GM12878 (cell line): ENCODE measurements at regions not wholly inside any gene's neighbourhood (a gene's known extent, or its start where the extent isn't known, plus 50 kb on each side); places are given as distances from the start of the nearest gene placed in this dataset.

Experiments
- ATAC-seq: fragments of 200-7000 bp; cut with Tn5 transposase; 3 replicates; pipeline ENCODE4 v1.9.1; 2020; ENCODE audit warnings: mild to moderate bottlenecking, moderate library complexity
- BruUV-seq: library from RNA; stranded (reverse); fragments of 400-500 nt; replicated peaks from 2 replicates; lab custom pipeline; 2021; lab: Mats Ljungman, UMichigan
- CTCF ChIA-PET: fragments of 300-600 bp; sonication (Branson Sonifier 250); formaldehyde crosslinking; extraction: SDS; loops from one replicate; lab custom pipeline; 2021; ENCODE audit warnings: inconsistent platforms; lab: Yijun Ruan, JAX
- POLR2A ChIA-PET: fragments of 350-600 bp; formaldehyde crosslinking; extraction: SDS; loops from one replicate; lab custom pipeline; 2021; ENCODE audit warnings: inconsistent platforms; lab: Charles Lee
- RAD21 ChIA-PET: fragments of 300-600 bp; sonication (Branson Sonifier 250); formaldehyde crosslinking; loops from one replicate; lab custom pipeline; 2023; ENCODE audit warnings: antibody characterized with exemption; ENCODE audit not compliant: unreplicated experiment; lab: Charles Lee
- SMC1A ChIA-PET: fragments of 300-600 bp; sonication (Branson Sonifier 250); formaldehyde crosslinking; loops from one replicate; lab custom pipeline; 2023; ENCODE audit not compliant: unreplicated experiment, uncharacterized antibody; lab: Charles Lee
- DNase-seq: peaks from one replicate; pipeline ENCODE4 v3.0.0-alpha.2; 2011; ENCODE audit warnings: low read depth, low spot score
- FAIRE-seq: peaks from 3 replicates; lab custom pipeline; 2011; peaks lifted over from hg19 to GRCh38; lab: Jason Lieb, UNC
- H2AFZ ChIP-seq: 2 replicates; pipeline ENCODE4 v1.6.0; 2011; ENCODE audit warnings: low read depth, low read length, control low read depth; ENCODE audit not compliant: control insufficient read depth
- H3K27ac ChIP-seq: 2 replicates; pipeline ENCODE4 v1.5.1; 2011; ENCODE audit warnings: control low read depth; ENCODE audit not compliant: control insufficient read depth, insufficient read depth
- H3K27me3 ChIP-seq, 2 experiments: replicated peaks in 1 of 2; 2 replicates each; pipeline versions ENCODE4 v1.6.0 to v1.6.1; 2011; ENCODE audit warnings: low read length in 1 of 2; ENCODE audit not compliant: control insufficient read depth in 2 of 2, insufficient read depth in 2 of 2
- H3K36me3 ChIP-seq, 2 experiments: 2 replicates each; pipeline ENCODE4 v1.5.1; 2011; ENCODE audit warnings: low read length in 1 of 2; ENCODE audit not compliant: control insufficient read depth in 2 of 2, insufficient read depth in 2 of 2
- H3K4me1 ChIP-seq: 2 replicates; pipeline ENCODE4 v1.6.1; 2011; ENCODE audit warnings: mild to moderate bottlenecking, low read length, moderate library complexity, mixed read lengths; ENCODE audit not compliant: control insufficient read depth, insufficient read depth
- H3K4me2 ChIP-seq: 2 replicates; pipeline ENCODE4 v1.6.0; 2011; ENCODE audit warnings: control low read depth; ENCODE audit not compliant: control insufficient read depth, insufficient read depth
- H3K4me3 ChIP-seq: fragments of 200-600 bp; sonication (generic); 2 replicates; pipeline ENCODE4 v1.5.1; 2016
- H3K79me2 ChIP-seq: 2 replicates; pipeline ENCODE4 v1.6.0; 2011; ENCODE audit warnings: low read length; ENCODE audit not compliant: control insufficient read depth, insufficient read depth
- H3K9ac ChIP-seq: 2 replicates; pipeline ENCODE4 v1.8.0; 2011; ENCODE audit warnings: low read length, control low read depth, mixed read lengths; ENCODE audit not compliant: control insufficient read depth, insufficient read depth
- H3K9me3 ChIP-seq: replicated peaks from 3 replicates; pipeline ENCODE4 v1.5.1; 2011; ENCODE audit warnings: mild to moderate bottlenecking, low read length; ENCODE audit not compliant: control insufficient read depth, insufficient read depth
- H4K20me1 ChIP-seq: 2 replicates; pipeline ENCODE4 v1.6.0; 2011; ENCODE audit not compliant: control insufficient read depth, insufficient read depth
- ASH2L ChIP-seq: fragments of 300-600, 200-600 bp; sonication (generic); IDR thresholded peaks from 2 replicates; pipeline ENCODE4 v1.6.1; 2017; ENCODE audit warnings: low read depth, mild to moderate bottlenecking, borderline replicate concordance
- BACH1 ChIP-seq: fragments of 450-650 bp; IDR thresholded peaks from 2 replicates; pipeline ENCODE4 v1.6.1; 2017; ENCODE audit warnings: mild to moderate bottlenecking, borderline replicate concordance
- CBX5 ChIP-seq: sonication (generic); IDR thresholded peaks from 2 replicates; pipeline ENCODE4 v1.6.1; 2016; ENCODE audit warnings: low read depth, moderate library complexity, mild to moderate bottlenecking, inconsistent platforms
- CHD4 ChIP-seq: fragments of 200-600 bp; sonication (generic); IDR thresholded peaks from 2 replicates; pipeline ENCODE4 v1.6.1; 2016; ENCODE audit warnings: mild to moderate bottlenecking
- CREB1 ChIP-seq: IDR thresholded peaks from 2 replicates; pipeline ENCODE4 v1.6.1; 2012; ENCODE audit warnings: low read depth, mild to moderate bottlenecking, inconsistent platforms
- E2F8 ChIP-seq: fragments of 450-650 bp; IDR thresholded peaks from 2 replicates; pipeline ENCODE4 v1.6.1; 2018; ENCODE audit warnings: mild to moderate bottlenecking, low read depth, moderate library complexity; ENCODE audit not compliant: partially characterized antibody
- GABPA ChIP-seq: IDR thresholded peaks from 2 replicates; pipeline ENCODE4 v1.6.1; 2014; ENCODE audit warnings: antibody characterized with exemption, low read depth, mild to moderate bottlenecking, inconsistent platforms
- IKZF1 ChIP-seq: fragments of 450-650 bp; conservative IDR thresholded peaks from 2 replicates; pipeline ENCODE4 v1.6.1; 2017; ENCODE audit warnings: antibody characterized with exemption, mild to moderate bottlenecking
- LARP7 ChIP-seq: fragments of 450-650 bp; IDR thresholded peaks from 2 replicates; pipeline ENCODE4 v1.6.1; 2017; ENCODE audit warnings: mild to moderate bottlenecking
- MEF2A ChIP-seq: IDR thresholded peaks from 2 replicates; pipeline ENCODE4 v1.6.1; 2011; ENCODE audit warnings: low read depth, mild to moderate bottlenecking, low read length, moderate library complexity; ENCODE audit not compliant: insufficient read depth
- NR2C2 ChIP-seq: IDR thresholded peaks from 2 replicates; pipeline ENCODE4 v1.6.1; 2011; ENCODE audit warnings: borderline replicate concordance, low read depth; ENCODE audit not compliant: control insufficient read depth, insufficient read length
- PBX3 ChIP-seq: IDR thresholded peaks from 2 replicates; pipeline ENCODE4 v1.6.1; 2011; ENCODE audit warnings: mild to moderate bottlenecking, low read depth, low read length, moderate library complexity; ENCODE audit not compliant: insufficient replicate concordance
- PRDM15 ChIP-seq: fragments of 450-650 bp; formaldehyde crosslinking; IDR thresholded peaks from 2 replicates; pipeline ENCODE4 v1.4.0; 2020; ENCODE audit warnings: mild to moderate bottlenecking, moderate library complexity
- RB1 ChIP-seq: fragments of 450-650 bp; formaldehyde crosslinking; IDR thresholded peaks from 2 replicates; pipeline ENCODE4 v1.6.1; 2017; ENCODE audit warnings: mild to moderate bottlenecking, borderline replicate concordance
- RFX5 ChIP-seq: IDR thresholded peaks from 2 replicates; pipeline ENCODE4 v1.6.1; 2011; ENCODE audit warnings: low read depth, low read length, improper control_type of control experiment
- SUZ12 ChIP-seq: fragments of 200-600 bp; sonication (generic); IDR thresholded peaks from one replicate; pipeline ENCODE4 v1.6.1; 2018; ENCODE audit warnings: antibody characterized with exemption, mild to moderate bottlenecking; ENCODE audit not compliant: unreplicated experiment
- TAF1 ChIP-seq: IDR thresholded peaks from 2 replicates; pipeline ENCODE4 v1.6.1; 2011; ENCODE audit warnings: mild to moderate bottlenecking, low read depth, low read length, borderline replicate concordance
- ZZZ3 ChIP-seq: IDR thresholded peaks from 2 replicates; pipeline ENCODE4 v1.6.1; 2011; ENCODE audit warnings: low read depth; ENCODE audit not compliant: control insufficient read depth, insufficient read length
- WGBS: methylation state at CpG from one replicate; pipeline ENCODE4 v1.1.6; 2016; ENCODE audit warnings: low lambda C conversion rate; ENCODE audit not compliant: insufficient replicate concordance, insufficient coverage; ENCODE audit errors: missing lambda C conversion rate; 5-methylcytosine and 5-hydroxymethylcytosine counted together
- in situ Hi-C: fragments of 300-500 bp; cut with MboI; formaldehyde crosslinking; loops from 9 replicates; pipeline ENCODE4 v1.14.3; 2018; ENCODE audit warnings: mixed read lengths
- intact Hi-C: fragments of 100-400 bp; cut with micrococcal nuclease; formaldehyde crosslinking; loops from one replicate; pipeline ENCODE4 v1.14.2; 2022; ENCODE audit not compliant: unreplicated experiment

- 1% methylated on average over 3 of the region's 3 CpGs for WGBS
- Histone ChIP-seq H3K27ac (no peak overlapping the region), H2AFZ (no peak overlapping the region), H4K20me1 (no peaks in the 10 kb centered on the region), H3K36me3 (no peaks in the 10 kb centered on the region), H3K9ac (no peak overlapping the region), H3K79me2 (no peaks in the 10 kb centered on the region), H3K27me3 (no peaks in the 10 kb centered on the region), H3K9me3 (no peaks in the 10 kb centered on the region), H3K4me1 (no peaks in the 10 kb centered on the region), H3K4me2 (no peak overlapping the region), H3K4me3 (no peak overlapping the region)
- intact Hi-C loops (no loop called here), in situ Hi-C loops (no loop called here)
- no TSS peak for BruUV-seq
- POLR2A ChIA-PET, result no interaction called here
- CTCF ChIA-PET, result no interaction called here
- DNase-seq (no peak), FAIRE-seq (no peak), ATAC-seq (no peak)
- SMC1A ChIA-PET, result no interaction called here
- RAD21 ChIA-PET, result no interaction called here
- TF ChIP-seq SUZ12 (no peak), GABPA (no peak), E2F8 (no peak), CBX5 (no peak), RB1 (no peak), PBX3 (no peak), LARP7 (no peak), ZZZ3 (no peak), TAF1 (no peak), RFX5 (no peak), IKZF1 (no peak), BACH1 (no peak), ASH2L (no peak), MEF2A (no peak), NR2C2 (no peak), CREB1 (no peak), CHD4 (no peak), PRDM15 (CRISPR knock-in tag) (no peak)
These were observed 890.8 kb upstream of the KLHL29 start for GRCh38 chr2:22494156-22494555.
